CD4-positive, alpha-beta T cell (primary cell): ENCODE measurements at regions not wholly inside any gene's neighbourhood (a gene's known extent, or its start where the extent isn't known, plus 50 kb on each side); places are given as distances from the start of the nearest gene placed in this dataset.

Source experiments
- ATAC-seq: fragments of 200-7000 bp; cut with Tn5 transposase; one replicate; pipeline ENCODE4 v1.10.0; 2022; ENCODE audit warnings: mild to moderate bottlenecking; ENCODE audit not compliant: poor library complexity
- CTCF ChIA-PET: fragments of 350-600 bp; sonication (Branson Sonifier 250); formaldehyde crosslinking; loops from one replicate; lab custom pipeline; 2021; ENCODE audit warnings: antibody characterized with exemption, inconsistent platforms; lab: Charles Lee
- POLR2A ChIA-PET: fragments of 350-600 bp; sonication (Branson Sonifier 250); formaldehyde crosslinking; loops from one replicate; lab custom pipeline; 2021; ENCODE audit warnings: antibody characterized with exemption, inconsistent platforms; lab: Charles Lee
- DNase-seq, 14 experiments: peaks; one replicate each; pipeline ENCODE4 v3.0.0-alpha.2; 2013 to 2020; ENCODE audit warnings: mixed read lengths in 2 of 14
- H3K27ac ChIP-seq, 2 donors: one replicate each; pipeline versions ENCODE4 v1.5.1 to v1.7.0; 2013; ENCODE audit warnings: low read length in 2 of 2, low read depth in 1 of 2, mild to moderate bottlenecking in 1 of 2
- H3K27me3 ChIP-seq, 2 experiments: 1 replicate in 1 of 2; 2 replicates in 1 of 2; pipeline versions ENCODE4 v1.6.1 to v1.7.0; 2013; ENCODE audit warnings: low read length in 2 of 2, control low read depth in 1 of 2, mild to moderate bottlenecking in 1 of 2, moderate library complexity in 1 of 2; ENCODE audit not compliant: insufficient read depth in 2 of 2, control insufficient read depth in 1 of 2
- H3K36me3 ChIP-seq: one replicate; pipeline ENCODE4 v1.6.1; 2013; ENCODE audit warnings: low read length, control low read depth; ENCODE audit not compliant: insufficient read depth
- H3K4me1 ChIP-seq: one replicate; pipeline ENCODE4 v1.6.1; 2013; ENCODE audit warnings: low read length, control low read depth; ENCODE audit not compliant: insufficient read depth
- H3K4me3 ChIP-seq: one replicate; pipeline ENCODE4 v1.5.1; 2013; ENCODE audit warnings: mild to moderate bottlenecking, low read length, moderate library complexity
- H3K9me3 ChIP-seq, 2 experiments: 1 replicate in 1 of 2; 2 replicates in 1 of 2; pipeline versions ENCODE4 v1.6.1 to v1.7.0; 2013; ENCODE audit warnings: low read length in 2 of 2, mild to moderate bottlenecking in 2 of 2, control low read depth in 1 of 2, moderate library complexity in 1 of 2; ENCODE audit not compliant: control insufficient read depth in 1 of 2, insufficient read depth in 1 of 2
- H3K27ac Mint-ChIP-seq: one replicate; pipeline ENCODE4 v1.8.0; 2020; ENCODE audit warnings: mixed read lengths
- H3K27me3 Mint-ChIP-seq: one replicate; pipeline ENCODE4 v1.8.0; 2021; ENCODE audit warnings: mixed read lengths
- H3K36me3 Mint-ChIP-seq: one replicate; pipeline ENCODE4 v1.8.0; 2021; ENCODE audit warnings: low read depth, mixed read lengths
- H3K4me1 Mint-ChIP-seq: one replicate; pipeline ENCODE4 v1.8.0; 2021; ENCODE audit warnings: low read depth, mixed read lengths
- H3K4me3 Mint-ChIP-seq: one replicate; pipeline ENCODE4 v1.8.0; 2020; ENCODE audit warnings: mild to moderate bottlenecking, mixed read lengths
- H3K9me3 Mint-ChIP-seq: one replicate; pipeline ENCODE4 v1.8.0; 2020; ENCODE audit warnings: mixed read lengths
- CTCF ChIP-seq: fragments of 200-600 bp; IDR thresholded peaks from one replicate; pipeline ENCODE4 v1.8.0; 2022; ENCODE audit warnings: antibody characterized with exemption, mild to moderate bottlenecking
- intact Hi-C, 2 experiments: fragments of 100-400 bp; cut with DNase I in 1 of 2; cut with micrococcal nuclease in 1 of 2; formaldehyde crosslinking; loops; one replicate each; pipeline versions ENCODE4 v1.15.1 to v1.9.0; 2023 to 2025; cut with DNase I, micrococcal nuclease

GRCh38 chr2:8536686-8537561, 144.9 kb upstream of the ID2 start:
- ChIA-PET CTCF (no interaction called here), POLR2A (no interaction called here)
- Histone ChIP-seq H3K4me1 (peaks cover 45% of the 10 kb centered on the region), H3K36me3 (no peaks in the 10 kb centered on the region), H3K27ac (no peak overlapping the region), H3K4me3 (no peak overlapping the region), H3K9me3 (peaks cover 0 to 5% of the 10 kb centered on the region in 2 experiments), H3K27me3 (no peaks in the 10 kb centered on the region)
- no peaks in the 10 kb centered on the region for H3K9me3 Mint-ChIP-seq
- peak in 1 of 14 experiments; percentile 22 for DNase-seq
- no peaks in the 10 kb centered on the region for H3K36me3 Mint-ChIP-seq
- peaks cover 17% of the 10 kb centered on the region for H3K4me1 Mint-ChIP-seq
- ATAC-seq, result no peak
- TF ChIP-seq CTCF, result no peak
- H3K4me3 Mint-ChIP-seq, result no peak overlapping the region
- intact Hi-C loops, result no loop called here
- no peak overlapping the region for H3K27ac Mint-ChIP-seq
- no peaks in the 10 kb centered on the region for H3K27me3 Mint-ChIP-seq

GRCh38 chr2:8537562-8538155, 144.2 kb upstream of the ID2 start:
- ATAC-seq, result no peak
- Mint-ChIP-seq H3K36me3 (no peaks in the 10 kb centered on the region), H3K27ac (no peak overlapping the region), H3K27me3 (no peaks in the 10 kb centered on the region), H3K4me1 (peaks cover 17% of the 10 kb centered on the region), H3K9me3 (no peaks in the 10 kb centered on the region), H3K4me3 (no peak overlapping the region)
- TF ChIP-seq CTCF, result no peak
- Histone ChIP-seq H3K36me3 (no peaks in the 10 kb centered on the region), H3K9me3 (peaks cover 0 to 4% of the 10 kb centered on the region in 2 experiments), H3K4me3 (no peak overlapping the region), H3K27me3 (no peaks in the 10 kb centered on the region), H3K27ac (no peak overlapping the region), H3K4me1 (peaks cover 51% of the 10 kb centered on the region)
- CTCF ChIA-PET, result no interaction called here
- intact Hi-C loops, result no loop called here
- DNase-seq, result no peak
- POLR2A ChIA-PET, result no interaction called here

DNA sequence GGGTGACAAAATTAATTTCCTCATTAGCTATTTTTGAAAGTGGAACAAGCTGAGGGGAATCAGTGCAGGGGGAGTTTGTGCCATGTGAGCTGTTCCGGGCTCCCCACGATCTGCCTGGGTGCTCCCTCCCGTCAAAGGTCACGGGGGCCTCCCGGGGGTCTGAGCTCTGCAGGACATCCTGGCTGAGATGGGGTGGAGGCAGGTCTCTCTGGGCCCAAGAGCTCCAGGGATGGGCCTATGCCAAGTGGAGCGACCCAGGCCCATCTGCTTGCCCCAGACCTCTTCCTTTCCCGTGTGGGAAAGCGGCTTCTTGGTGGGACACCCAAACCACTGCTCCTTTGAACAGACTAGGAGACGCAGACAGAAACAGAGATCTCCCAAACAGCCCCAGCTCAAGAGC, 143.3 kb upstream of the ID2 start:
- H3K36me3 Mint-ChIP-seq, result no peaks in the 10 kb centered on the region
- H3K9me3 Mint-ChIP-seq, result no peaks in the 10 kb centered on the region
- H3K4me1 ChIP-seq, result peaks cover 60% of the 10 kb centered on the region
- DNase-seq (no peak), ATAC-seq (no peak)
- H3K4me3 ChIP-seq, result no peak overlapping the region
- H3K27me3 Mint-ChIP-seq, result no peaks in the 10 kb centered on the region
- no peak for TF ChIP-seq CTCF
- H3K4me3 Mint-ChIP-seq, result no peak overlapping the region
- CTCF ChIA-PET, result no interaction called here
- no peaks in the 10 kb centered on the region for H3K9me3 ChIP-seq
- H3K4me1 Mint-ChIP-seq, result peaks cover 23% of the 10 kb centered on the region
- H3K27ac Mint-ChIP-seq, result no peak overlapping the region
- intact Hi-C loops, result no loop called here
- no peaks in the 10 kb centered on the region for H3K27me3 ChIP-seq
- POLR2A ChIA-PET, result no interaction called here
- no peak overlapping the region for H3K27ac ChIP-seq
- no peaks in the 10 kb centered on the region for H3K36me3 ChIP-seq
